NCI-H2196 treated with DMSO at 0.1 percent for 48 hours (cell line): ENCODE measurements at regions not wholly inside any gene's neighbourhood (a gene's known extent, or its start where the extent isn't known, plus 50 kb on each side); places are given as distances from the start of the nearest gene placed in this dataset.
"Not testable (repeated sequence)": the region's sequence is repeated elsewhere in the genome, so short reads cannot be mapped to it uniquely, and the experiment has no call there.

Source experiments
- DNase-seq: peaks from one replicate; lab custom pipeline; 2025; ENCODE audit not compliant: unreplicated experiment; lab: John Stamatoyannopoulos, UW

GRCh38 chr3:16072420-16073110 is 101.9 kb upstream of the GALNT15 start:
- DNase-seq: no peak

- no peak for DNase-seq
Measured at GRCh38 chr3:16073203-16073602, 101.3 kb upstream of the GALNT15 start.

GRCh38 chr3:16073990-16074671 is 100.3 kb upstream of the GALNT15 start:
- not testable (repeated sequence) for DNase-seq

- DNase-seq: no peak
Measured at GRCh38 chr3:16075647-16076046, 98.8 kb upstream of the GALNT15 start.

DNA sequence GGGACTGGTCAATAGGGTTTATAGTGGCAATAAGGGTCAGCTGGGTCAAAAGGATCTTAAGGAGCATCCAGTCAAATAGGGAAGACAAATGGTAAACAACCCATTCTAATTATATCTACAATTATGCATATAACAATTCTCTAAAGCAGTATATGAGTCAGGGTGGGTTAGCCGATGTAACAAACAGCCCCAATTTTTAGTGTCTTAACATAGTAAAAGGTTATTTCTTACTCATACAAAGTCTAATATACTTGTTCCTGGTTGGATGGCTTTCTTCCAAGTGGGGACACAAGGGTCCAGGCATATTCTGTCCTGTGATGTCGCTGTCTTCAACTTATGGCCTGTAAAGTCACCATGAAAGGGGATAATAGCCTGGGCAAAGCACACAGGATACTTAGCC is 97.9 kb upstream of the GALNT15 start:
- DNase-seq: no peak

DNA sequence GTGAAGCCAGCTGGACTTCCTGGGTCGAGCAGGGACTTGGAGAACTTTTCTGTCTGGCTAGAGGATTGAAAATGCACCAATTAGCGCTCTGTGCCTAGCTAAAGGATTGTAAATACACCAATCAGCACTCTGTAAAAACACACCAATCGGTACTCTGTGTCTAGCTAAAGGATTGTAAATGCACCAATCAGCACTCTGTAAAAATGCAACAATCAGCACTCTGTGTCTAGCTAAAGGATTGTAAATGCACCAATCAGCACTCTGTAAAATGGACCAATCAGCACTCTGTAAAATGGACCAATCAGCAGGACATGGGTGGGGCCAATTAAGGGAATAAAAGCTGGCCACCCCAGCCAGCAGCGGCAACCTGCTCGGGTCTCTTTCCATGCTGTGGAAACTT is 97.3 kb upstream of the GALNT15 start:
- DNase-seq: not testable (repeated sequence)

DNA sequence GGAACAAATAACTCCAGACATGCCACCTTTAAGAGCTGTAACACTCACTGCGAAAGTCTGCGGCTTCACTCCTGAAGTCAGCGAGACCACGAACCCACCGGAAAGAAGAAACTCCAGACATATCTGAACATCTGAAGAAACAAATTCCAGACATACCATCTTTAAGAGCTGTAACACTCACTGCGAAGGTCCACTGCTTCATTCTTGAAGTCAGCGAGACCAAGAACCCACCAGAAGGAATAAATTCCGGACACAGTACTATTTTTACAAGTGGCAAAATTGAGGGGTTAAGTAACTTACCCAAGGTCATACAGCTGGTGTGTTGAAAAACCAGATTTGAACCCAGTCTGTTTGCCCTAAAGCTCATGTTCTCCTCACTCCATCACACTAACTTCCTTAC is 96.8 kb upstream of the GALNT15 start:
- not testable (repeated sequence) for DNase-seq

GRCh38 chr3:16079519-16079918 is 95.0 kb upstream of the GALNT15 start:
- no peak for DNase-seq

DNA sequence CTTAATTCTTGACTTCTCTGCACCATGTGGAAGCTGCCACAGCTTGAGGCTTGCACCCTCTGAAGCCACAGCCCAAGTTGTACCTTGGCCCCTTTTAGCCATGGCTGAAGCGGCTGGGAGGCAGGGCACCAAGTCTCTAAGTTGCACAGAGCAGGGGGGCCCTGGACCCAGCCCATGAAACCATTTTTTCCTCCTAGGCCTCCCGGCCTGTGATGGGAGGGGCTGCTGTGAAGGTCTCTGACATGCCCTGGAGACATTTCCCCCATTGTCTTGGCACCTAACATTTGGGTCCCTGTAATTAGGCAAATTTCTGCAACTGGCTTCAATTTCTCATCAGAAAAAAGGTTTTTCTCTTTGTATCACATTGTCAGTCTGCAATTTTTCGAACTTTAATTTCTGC is 92.8 kb upstream of the GALNT15 start:
- DNase-seq: no peak

DNA sequence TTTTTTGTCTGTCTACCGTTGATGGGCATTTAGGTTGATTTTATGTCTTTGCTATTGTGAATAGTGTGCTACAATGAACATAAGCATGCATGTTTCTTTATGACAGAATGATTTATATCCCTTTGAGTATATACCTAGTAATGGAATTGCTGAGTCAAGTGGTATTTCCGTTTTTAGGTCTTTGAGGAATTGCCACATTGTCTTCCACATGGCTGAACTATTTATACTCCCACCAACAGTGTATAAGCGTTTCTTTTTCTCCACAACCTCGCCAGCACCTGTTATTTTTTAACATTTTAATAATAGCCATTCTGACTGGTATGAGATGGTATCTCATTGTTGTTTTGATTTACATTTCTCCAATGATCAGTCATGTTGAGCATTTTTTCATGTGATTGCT is 89.6 kb upstream of the GALNT15 start:
- no peak for DNase-seq

- DNase-seq: no peak
Measured at GRCh38 chr3:16085410-16085809, 89.1 kb upstream of the GALNT15 start.

DNA sequence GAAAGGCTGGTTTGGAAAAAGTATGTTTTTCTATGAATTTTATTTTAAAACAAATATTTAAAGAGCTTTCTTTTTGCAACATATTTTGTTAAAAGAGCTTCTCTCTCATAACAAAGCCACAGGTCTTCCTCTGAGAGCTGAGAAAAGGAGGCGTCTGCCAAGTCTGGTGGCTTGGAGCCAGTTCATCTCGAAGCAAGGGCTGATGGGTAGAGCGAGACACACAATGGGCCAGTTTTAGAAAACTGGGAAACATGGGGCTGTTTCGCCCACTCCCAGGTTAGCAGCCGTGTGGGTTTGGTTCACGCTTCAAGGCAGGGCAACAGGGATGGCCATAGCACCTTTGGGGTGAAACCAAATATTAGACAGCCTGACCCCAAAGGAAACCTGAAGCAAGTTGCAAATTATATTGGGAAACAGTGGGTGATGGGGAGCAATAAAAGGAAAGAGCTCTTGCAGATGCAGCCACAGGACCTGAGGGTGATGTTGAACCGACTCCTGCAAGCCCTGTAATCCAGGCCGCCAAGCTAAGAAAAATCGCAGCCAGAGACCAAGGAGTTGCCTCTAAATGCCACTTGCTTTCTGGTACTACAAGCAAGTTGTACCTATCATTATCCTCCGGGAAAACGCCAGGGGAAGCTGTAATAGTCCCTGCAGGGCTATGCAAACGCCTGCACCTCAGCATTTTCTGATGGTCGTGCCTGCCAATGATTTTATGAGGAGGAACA is 88.4 kb upstream of the GALNT15 start:
- DNase-seq: no peak

DNA sequence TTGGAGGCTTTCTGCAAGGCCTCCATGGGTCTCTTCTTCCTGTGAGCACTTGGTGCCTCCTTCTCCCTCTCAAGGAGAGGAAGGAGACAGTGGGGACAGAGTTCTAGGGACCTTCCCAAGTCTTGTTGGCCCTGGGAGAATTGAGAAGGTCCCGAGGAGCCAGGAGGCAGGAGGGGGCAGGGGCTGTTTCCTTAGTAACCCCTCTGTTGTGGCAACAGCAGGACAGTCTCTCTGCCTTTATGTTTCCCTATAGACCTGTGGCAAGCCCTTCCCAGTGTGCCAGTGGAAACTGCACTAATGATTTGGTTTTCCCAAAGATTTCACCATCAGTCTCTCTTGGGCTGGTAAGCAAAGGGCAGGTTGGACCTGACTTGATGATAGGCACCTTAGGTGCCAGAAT is 87.8 kb upstream of the GALNT15 start:
- no peak for DNase-seq

DNA sequence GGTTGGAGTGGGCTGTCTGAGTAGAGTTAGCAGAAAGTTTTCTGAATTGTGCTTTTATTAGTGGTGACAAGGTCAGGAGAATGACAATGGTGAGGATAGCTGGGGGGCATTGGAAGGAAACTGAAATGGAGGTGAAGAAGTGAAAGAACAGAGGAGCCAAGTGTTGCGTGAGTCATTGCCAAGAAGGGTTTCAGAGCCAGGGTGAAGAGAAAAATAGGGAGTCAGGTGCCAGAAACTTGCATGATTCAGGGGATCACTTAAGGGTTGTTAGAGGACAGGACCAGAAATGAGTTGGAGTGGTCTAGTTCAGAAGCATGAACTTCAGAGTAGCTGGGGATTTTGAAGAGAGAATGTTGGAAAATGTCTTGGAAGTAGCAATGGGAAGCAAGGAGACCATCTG is 86.0 kb upstream of the GALNT15 start:
- DNase-seq: no peak

DNA sequence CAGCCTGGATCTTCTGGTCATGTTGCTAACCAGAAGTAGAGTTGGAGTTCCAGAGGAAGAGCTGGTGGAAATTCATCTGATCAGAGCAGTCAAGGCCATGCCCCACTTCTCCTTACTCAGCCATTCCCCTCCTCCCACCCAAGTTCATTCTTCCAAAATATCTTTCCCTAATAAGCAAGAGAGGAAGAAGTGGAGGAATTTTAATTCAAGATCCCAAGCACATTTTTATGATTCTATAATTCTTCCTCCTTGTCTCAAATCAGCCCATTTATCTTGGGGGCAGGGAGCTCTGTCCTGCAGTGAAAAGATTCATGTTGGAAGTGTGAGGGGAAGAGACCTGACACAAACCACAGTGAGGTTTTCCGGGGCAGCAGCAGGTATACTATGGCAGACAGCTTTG is 85.0 kb upstream of the GALNT15 start:
- DNase-seq: no peak

DNA sequence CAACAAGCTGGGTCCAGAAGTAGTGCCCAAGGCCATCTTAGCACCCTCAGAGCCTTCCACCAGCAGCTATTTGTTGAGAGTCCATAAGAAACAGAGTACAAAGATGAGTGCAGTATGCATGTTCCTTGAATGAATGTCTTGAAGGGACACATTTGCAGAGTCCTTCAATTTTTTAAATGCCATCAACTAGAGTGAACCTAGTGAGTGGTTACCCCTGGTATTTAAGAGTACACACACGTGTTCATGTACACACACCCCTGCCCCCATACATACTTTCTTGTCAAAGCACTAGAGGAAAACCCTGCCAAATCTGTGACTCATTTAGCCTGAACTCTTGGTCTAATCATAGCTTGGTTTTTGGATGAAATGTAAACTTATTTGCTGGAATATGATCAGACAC is 84.5 kb upstream of the GALNT15 start:
- DNase-seq: no peak

DNA sequence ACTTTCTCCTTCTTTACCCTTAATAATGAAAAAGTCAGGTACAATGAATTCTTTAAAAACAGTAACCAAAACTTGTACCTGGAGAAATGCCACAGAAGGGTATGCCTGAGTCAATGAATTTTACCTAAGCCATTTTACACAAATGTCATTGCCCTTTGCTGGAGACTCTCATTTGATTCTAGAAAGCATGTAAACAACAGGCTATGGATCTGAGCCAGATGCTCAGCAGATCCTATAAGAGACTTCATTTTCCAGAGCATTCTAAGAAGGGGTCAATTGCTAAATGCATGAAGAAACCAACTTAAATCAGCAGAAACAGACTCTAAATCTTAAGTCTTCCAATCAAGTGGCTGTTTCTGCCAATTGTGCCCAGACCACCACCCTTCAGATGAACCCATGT is 83.8 kb upstream of the GALNT15 start:
- DNase-seq: no peak

DNA sequence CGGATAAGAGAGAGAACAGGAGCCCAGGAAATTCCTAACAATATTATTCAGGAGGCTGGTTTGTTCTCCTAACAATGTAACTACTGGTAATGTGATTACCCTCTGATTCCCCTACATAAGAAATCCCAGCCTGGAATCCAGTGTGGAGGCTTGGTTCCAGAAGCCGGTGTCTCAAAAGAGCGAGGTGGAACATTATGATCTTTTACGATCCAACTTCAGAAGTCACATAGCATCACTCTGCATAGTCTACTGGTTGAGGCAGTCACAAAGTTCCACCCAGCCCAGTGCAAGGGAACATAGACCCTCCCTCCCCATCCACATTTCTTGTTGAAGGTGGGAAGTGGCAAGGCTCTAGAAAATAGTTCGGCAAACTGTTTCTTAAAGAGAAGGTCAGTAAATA is 81.6 kb upstream of the GALNT15 start:
- no peak for DNase-seq

DNA sequence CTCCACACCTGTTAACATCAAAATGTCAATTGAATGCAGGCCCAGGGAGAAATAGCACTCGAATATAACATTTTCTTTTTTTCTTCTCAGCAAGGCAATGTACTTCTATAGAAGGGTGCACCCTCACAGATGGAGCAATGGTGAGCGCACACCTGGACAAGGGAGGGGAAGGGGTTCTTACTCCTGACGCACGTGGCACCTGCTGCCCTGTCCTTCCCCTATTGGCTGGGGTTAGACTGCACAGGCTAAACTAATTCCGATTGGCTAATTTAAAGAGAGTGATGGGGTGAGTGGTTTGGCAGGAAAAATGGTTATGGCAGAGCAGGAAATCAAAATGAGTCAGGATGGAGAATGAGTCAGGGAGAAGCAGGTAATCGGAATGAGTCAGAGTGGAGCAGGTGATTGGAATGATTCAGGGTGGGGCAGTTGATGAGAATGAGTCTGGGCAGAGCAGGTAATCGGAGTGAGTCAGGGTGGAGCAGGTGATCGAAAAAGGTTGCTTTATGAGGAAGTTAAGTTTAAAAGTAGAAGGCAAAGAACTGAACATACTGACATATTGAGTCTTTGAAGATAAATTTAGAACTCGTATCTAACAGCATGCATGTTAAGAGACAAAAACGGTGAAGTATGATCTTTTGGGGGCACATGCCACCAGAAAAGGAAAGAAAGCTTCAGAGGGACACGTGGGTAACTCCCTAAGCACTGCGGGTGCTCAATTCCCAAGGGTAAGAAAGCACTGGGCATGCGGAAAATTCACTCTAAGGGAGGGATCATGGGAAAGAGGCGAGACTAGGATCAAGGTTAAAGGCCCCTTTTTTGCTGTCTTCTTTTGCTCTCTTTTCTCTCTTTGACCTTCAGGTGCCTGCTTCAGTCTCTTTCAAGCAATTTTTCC is 72.9 kb upstream of the GALNT15 start:
- no peak for DNase-seq

GRCh38 chr3:16102187-16102561 is 72.3 kb upstream of the GALNT15 start:
- DNase-seq: no peak

- no peak for DNase-seq
Measured at GRCh38 chr3:16102905-16103364, 71.5 kb upstream of the GALNT15 start.
